ENCODE measurements at regions not wholly inside any gene's neighbourhood (a gene's known extent, or its start where the extent isn't known, plus 50 kb on each side); places are given as distances from the start of the nearest gene placed in this dataset.

DNA sequence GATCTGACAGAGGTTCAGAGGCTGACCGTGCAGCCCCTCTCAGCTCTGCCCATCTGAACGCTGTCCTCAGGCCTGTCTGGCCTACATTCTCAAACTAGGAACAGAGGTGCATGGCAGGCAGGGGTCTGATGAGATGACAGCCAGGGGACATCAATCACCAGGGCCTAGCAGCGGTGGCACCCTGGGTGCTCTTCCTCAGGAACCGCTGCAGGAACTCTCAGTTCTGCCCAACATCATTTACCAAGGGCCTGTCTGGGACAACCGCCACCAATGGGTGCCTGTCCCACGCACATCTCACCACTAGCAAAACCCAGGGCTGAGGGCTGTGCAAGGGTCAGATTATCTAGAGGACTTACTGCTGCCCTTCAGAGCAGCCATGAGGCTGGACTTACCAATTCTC lies 245.7 kb downstream of the TOMM20 start:
- DNase-seq (ENCODE audit: insufficient read length, low spot score) (no peak), FAIRE-seq (no peak)
- TF ChIP-seq SPI1 (IDR thresholded peaks at IDR 0.05; ENCODE audit: low read depth, low read length): no peak

- TF ChIP-seq POLR2A (IDR thresholded peaks at IDR 0.05; ENCODE audit: low read depth, low read length) (no peak), SPI1 (IDR thresholded peaks at IDR 0.05; ENCODE audit: low read depth, low read length) (no peak), TAF1 (IDR thresholded peaks at IDR 0.05; ENCODE audit: low read depth, low read length) (0 out of 2 replicates have a peak, but pooled peaks have one; percentile 24), POU2F2 (IDR thresholded peaks at IDR 0.05; ENCODE audit: low read depth, low read length) (peak; percentile 77; the same call in 1 of the 2 replicates)
- peak; percentile 36 for DNase-seq (ENCODE audit: insufficient read length, low spot score)
- peak; percentile 85 for FAIRE-seq
These were observed 246.5 kb downstream of the TOMM20 start for GRCh38 chr1:234881893-234882771.

- TF ChIP-seq SPI1 (IDR thresholded peaks at IDR 0.05; ENCODE audit: low read depth, low read length) (no peak), POU2F2 (IDR thresholded peaks at IDR 0.05; ENCODE audit: low read depth, low read length) (no peak), PAX5 (IDR thresholded peaks at IDR 0.05; ENCODE audit: insufficient read depth, low read length, severe bottlenecking) (no peak)
- peak; percentile 28 for FAIRE-seq
- DNase-seq (ENCODE audit: insufficient read length, low spot score): no peak
These were observed 249.2 kb downstream of the TOMM20 start for GRCh38 chr1:234879147-234880080.

DNA sequence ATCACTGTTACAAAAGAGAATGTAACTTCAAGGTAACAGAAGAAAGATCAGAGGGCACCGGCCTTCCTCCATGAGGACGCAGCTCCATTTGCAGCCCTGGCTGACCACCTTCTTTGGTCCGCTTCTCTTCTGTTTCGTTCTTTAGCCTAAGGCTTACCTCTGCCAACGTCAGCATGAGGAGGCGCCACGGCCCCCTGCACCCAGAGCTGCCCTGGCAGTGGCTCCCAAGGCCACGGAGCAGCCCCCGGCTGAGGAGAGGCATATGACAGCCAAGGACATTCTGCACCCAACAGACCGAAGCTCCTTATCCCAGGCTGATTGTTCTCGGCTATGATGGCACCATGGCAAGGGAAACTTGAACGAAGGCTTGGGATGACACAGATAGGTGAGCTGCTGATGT lies 250.3 kb downstream of the TOMM20 start:
- DNase-seq (ENCODE audit: insufficient read length, low spot score) (no peak), FAIRE-seq (no peak)
- TF ChIP-seq SPI1 (IDR thresholded peaks at IDR 0.05; ENCODE audit: low read depth, low read length): no peak

DNA sequence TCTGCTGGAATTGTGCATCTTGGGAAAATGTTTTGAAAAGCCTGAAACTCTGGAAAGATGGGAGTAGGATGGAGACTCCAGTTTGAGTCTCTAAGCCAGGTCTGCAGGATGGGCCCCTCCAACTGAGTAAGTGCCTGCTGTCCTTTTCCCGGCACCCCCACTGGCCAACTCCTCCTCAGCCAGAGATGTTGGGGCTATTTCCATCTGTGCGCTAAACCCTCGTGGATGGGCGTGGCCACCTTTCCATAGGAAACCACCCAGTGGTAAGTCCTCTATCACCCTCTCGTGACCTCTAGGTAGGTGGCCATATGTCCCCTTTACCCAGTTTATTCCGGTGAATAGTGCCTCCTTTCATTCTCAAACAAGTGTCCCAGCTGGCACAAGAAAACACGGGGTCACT lies 250.9 kb downstream of the TOMM20 start:
- FAIRE-seq (no peak), DNase-seq (ENCODE audit: insufficient read length, low spot score) (no peak)
- TF ChIP-seq PAX5 (IDR thresholded peaks at IDR 0.05; ENCODE audit: insufficient read depth, low read length, severe bottlenecking) (no peak), SPI1 (IDR thresholded peaks at IDR 0.05; ENCODE audit: low read depth, low read length) (no peak), POU2F2 (IDR thresholded peaks at IDR 0.05; ENCODE audit: low read depth, low read length) (no peak), POLR2AphosphoS5 (IDR thresholded peaks at IDR 0.05; ENCODE audit: low read depth, low read length) (no peak), POLR2A (IDR thresholded peaks at IDR 0.05; ENCODE audit: low read depth, low read length) (no peak), TAF1 (IDR thresholded peaks at IDR 0.05; ENCODE audit: low read depth, low read length) (no peak)

- peak; percentile 44 for DNase-seq (ENCODE audit: insufficient read length, low spot score)
- FAIRE-seq: no peak
- TF ChIP-seq SPI1 (IDR thresholded peaks at IDR 0.05; ENCODE audit: low read depth, low read length) (0 out of 2 replicates have a peak, but pooled peaks have one; percentile 13), POLR2AphosphoS5 (IDR thresholded peaks at IDR 0.05; ENCODE audit: low read depth, low read length) (no peak)
These were observed 252.4 kb downstream of the TOMM20 start for GRCh38 chr1:234875953-234876855.

- FAIRE-seq (no peak), DNase-seq (ENCODE audit: insufficient read length, low spot score) (no peak)
- TF ChIP-seq TAF1 (IDR thresholded peaks at IDR 0.05; ENCODE audit: low read depth, low read length) (no peak), SPI1 (IDR thresholded peaks at IDR 0.05; ENCODE audit: low read depth, low read length) (no peak), POLR2AphosphoS5 (IDR thresholded peaks at IDR 0.05; ENCODE audit: low read depth, low read length) (no peak), POU2F2 (IDR thresholded peaks at IDR 0.05; ENCODE audit: low read depth, low read length) (no peak), PAX5 (IDR thresholded peaks at IDR 0.05; ENCODE audit: insufficient read depth, low read length, severe bottlenecking) (no peak), POLR2A (IDR thresholded peaks at IDR 0.05; ENCODE audit: low read depth, low read length) (no peak)
These were observed 253.2 kb downstream of the TOMM20 start for GRCh38 chr1:234875328-234875952.

DNA sequence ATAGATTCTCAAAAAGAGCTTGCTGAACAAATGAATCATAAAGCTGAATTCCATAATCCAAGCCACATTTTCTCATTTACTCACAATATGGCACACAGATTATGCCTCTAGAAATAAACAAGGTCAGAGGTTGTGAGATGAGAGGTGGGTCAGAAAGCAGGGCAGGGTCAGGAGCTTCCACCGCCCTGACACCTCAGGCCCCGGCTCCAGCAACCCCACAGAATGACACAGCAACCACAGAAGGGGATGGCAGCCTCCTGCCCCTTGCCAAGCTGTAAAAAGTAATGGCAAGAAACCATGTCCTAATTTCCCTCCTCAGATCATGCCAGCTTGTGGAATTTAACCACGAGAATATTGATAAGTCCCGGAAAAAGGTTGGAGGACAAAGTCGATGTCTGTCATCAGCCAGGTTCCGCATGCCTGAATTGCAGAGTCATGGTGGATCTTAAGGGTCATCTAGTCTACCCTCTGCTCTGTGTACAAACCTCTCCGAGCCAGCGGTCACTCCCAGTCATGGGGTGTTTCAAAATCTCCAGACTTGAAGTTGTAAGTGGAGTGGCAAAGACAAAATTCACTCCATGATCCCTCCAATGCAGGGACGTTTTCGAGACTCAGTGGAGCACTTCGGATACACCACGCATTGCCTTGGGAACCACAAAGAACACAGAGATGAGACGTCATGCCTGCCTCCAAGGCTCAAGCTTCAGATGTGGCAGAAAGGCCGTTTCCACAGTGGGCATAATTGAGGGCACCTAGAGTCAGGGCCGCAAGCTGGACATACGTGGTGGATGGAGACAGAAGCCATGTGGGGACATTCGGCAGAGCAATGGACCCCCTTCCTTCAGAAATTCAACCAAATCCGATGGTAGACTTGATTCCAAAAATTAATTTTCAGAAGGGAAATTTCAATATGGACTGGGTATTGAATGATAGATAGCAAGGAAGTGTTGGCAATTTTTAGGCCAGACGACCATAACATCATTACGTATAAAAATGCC lies 254.0 kb downstream of the TOMM20 start:
- FAIRE-seq (no peak), DNase-seq (ENCODE audit: insufficient read length, low spot score) (no peak)
- TF ChIP-seq POLR2AphosphoS5 (IDR thresholded peaks at IDR 0.05; ENCODE audit: low read depth, low read length): no peak
- TF ChIP-seq POLR2A (IDR thresholded peaks at IDR 0.05; ENCODE audit: low read depth, low read length): no peak
- no peak for TF ChIP-seq POU2F2 (IDR thresholded peaks at IDR 0.05; ENCODE audit: low read depth, low read length)
- TF ChIP-seq TAF1 (IDR thresholded peaks at IDR 0.05; ENCODE audit: low read depth, low read length): no peak
- no peak for TF ChIP-seq SPI1 (IDR thresholded peaks at IDR 0.05; ENCODE audit: low read depth, low read length)
- TF ChIP-seq PAX5 (IDR thresholded peaks at IDR 0.05; ENCODE audit: insufficient read depth, low read length, severe bottlenecking): no peak
